ENCODE measurements at regions not wholly inside any gene's neighbourhood (a gene's known extent, or its start where the extent isn't known, plus 50 kb on each side); places are given as distances from the start of the nearest gene placed in this dataset.

DNA sequence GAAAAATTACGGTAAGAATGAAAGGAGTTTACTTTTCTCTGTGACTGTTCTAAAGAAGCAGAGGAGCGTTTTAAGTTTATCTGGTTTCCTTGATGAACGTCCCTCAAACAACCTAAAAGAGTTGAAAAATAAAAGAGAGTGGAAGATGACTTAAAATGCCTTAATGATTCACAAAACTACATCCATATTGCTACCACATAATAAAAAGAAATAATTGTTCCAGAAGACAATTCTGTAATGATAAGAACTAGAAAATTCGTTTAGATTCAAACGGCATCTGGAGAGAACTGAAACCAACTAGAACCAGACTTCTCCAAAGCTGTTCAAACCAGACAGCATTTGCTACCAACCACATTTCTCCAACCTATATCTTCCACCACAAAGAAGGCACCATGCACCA is 68.1 kb downstream of the TEKT4 start:
- DNase-seq (ENCODE audit: low read depth in 2 of 2): no peak

DNA sequence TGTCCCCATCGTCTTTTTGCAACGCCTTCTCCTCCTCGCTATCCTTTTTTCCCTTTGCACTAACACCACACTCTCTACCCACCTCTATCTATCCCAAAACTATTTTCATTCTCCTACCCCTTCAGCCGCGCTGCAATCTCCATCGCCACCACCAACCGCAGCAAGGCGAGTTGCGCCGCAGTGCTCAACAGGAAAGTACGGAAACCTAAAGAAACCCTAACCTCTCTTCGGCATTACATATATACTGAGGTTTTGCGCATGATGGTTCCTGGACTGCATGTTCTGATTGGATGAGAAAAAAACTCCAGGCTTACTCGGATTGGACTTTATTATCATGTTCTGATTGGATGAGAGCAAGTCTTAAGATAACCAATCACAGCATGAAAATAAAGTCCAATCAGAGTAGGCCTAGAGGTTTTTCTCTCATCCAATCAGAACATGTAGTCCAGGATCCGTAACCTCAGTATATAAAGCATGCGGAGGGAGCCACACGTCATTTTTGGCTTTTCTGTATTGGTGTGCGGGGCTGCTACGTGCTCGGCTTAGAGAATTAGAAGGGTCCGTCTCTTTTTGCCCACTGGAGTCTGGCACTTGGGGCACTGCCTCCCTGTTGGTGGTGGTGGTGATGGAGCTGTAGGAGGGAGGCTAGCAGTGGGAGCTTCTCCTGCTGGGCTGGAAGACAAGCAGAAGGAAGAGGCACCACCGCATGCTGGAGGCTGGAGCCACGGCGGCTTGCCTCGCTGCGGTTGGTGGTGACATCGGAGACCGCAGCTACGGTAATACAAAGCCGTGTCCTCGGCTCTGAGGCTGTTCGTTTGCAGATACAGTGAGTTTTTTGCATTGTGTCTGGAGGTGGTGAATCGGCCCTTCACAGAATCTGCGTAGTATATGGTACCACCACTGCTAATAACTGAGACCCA is 76.1 kb downstream of the TEKT4 start:
- no peak for DNase-seq (ENCODE audit: low read depth in 2 of 2)

DNA sequence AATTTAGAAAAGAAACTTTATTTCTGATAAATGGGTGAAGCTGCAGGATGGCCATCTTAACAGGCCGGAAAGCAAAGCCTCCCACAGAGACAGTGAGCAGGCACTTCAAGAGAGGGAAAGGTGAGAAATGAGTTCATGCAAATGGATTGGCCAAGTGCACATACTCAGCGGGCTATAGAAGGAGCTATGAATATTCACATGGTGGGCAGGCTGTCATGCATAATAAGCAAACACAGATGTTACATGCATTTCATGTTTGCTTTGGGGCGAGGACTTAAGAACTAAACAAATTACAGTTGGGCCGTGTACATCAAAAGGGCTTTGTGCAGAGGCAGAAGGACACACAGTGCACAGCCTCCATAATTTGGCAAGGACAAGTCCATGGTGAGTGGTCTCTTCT is 69.8 kb upstream of the MAL start:
- DNase-seq (ENCODE audit: low read depth in 2 of 2): no peak

DNA sequence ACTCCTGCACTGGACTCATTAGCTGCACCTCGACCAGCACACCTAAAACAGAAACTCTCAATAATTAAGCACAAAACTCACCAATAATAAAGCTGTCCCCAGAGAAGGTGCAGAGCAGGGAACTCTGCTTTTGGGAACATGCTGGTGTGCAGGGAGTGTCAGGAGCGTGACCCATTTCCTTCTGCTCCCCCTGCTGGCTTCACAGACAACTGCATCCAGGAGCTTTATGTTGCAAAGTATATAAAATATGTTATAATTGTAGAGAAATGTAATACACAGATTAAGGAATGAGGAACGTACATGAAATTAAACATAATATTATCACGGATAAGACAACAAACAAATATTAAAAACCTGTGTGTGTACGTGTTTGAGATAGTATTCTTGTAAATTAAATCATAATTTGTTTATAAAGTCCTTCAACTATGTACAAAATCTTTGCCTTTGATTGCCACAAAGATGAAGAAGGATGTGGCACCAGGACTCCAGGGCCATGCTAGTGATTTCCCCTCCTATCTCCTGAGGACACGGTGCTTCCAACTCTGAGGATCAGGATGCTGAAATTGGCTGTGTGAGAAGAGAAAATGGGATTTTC is 68.6 kb upstream of the MAL start:
- DNase-seq (ENCODE audit: low read depth in 2 of 2): peak in 1 of 2 experiments; percentile 1

DNA sequence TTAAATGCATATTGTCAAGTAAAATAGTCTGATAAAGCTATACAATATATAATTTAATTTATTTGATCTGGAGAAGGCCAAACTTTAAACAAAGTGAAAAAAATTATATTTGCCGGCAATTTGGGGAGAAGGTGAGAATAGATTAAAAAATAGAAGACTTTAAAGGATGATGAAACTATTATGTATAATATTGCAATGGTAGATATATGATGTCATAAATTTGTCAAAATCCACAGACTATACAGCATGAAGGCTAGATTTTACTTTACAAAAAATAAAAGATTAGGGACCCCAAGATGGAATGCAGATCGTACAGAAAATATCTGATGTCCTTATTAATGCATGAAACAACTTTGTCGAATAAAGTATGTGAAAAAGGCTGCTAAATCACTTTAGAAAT is 67.3 kb upstream of the MAL start:
- DNase-seq (ENCODE audit: low read depth in 2 of 2): no peak

DNA sequence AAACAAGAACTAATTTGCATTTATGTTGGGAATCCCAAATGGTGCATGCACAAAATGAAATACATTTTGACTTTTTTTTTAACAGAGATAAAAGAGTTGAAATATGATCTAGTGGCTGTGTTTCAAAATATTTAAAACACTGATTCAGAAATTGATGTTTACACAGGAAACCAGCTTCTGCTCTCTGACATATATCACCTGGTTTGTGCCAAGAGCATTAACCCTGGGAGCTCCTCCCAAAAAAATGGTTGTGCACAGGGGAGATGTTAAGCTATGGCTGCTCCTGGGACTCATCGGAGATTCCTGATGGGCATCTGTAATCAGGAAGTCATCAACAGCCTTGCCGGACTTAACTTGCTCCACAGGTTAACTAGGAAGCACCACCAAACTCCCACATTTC is 65.2 kb upstream of the MAL start:
- no peak for DNase-seq (ENCODE audit: low read depth in 2 of 2)

DNA sequence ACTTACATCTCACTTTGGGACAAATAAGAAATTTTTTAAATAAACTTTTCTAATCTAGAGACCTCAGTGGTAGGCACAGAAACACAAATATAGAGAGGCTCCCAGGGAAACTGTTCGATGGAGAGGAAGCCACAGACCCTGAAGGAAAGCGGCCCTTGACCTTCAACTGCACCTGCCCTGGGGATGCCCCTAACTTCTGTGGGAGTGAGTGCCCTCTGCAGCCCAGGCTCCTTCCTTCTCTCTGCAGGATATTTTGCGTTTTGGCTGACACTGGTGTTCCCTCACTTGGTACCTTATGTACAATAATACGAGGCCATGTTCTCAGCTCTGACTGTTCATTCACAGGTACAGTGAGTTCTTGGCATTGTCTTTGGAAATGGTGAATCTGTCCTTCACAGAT is 64.8 kb upstream of the MAL start:
- DNase-seq (ENCODE audit: low read depth in 2 of 2): no peak

DNA sequence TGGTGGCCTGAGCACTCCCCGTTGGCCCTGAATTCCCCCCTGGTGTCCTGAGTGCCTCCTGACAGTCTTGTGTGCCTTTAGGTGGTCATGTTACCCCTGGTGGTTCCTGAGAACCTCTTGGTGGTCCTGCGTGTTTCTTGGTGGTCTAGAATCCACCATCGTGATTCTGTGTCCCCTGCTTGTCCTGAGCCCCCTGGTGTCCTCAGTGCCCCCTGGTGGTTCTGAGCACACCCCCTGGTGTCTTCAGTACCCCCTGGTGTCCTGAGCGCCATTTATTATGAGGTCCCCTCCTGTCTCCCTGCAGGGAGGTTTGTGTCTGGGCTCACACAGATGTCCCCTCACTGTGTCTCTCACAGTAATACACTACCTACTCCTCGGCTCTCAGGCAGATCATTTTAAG is 61.3 kb upstream of the MAL start:
- DNase-seq (ENCODE audit: low read depth in 2 of 2): no peak

DNA sequence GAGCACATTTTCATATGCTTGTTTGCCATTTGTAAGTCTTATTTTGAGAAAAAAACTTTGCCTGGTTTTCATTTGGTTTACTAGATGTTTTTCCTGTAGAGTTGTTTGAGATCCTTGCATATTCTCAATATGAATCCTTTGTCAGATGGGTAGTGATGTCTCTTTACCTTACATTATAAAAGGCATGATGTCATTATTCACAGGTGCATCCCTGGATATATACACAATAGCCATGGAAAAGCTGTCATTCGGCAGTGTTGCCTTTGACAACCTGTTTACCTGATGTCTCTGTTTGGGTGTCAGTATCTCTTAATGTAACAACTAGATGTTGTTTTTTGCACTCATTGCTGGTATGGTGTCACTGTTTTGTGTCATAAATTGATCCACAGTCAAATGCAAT is 58.8 kb upstream of the MAL start:
- no peak for DNase-seq (ENCODE audit: low read depth in 2 of 2)

DNA sequence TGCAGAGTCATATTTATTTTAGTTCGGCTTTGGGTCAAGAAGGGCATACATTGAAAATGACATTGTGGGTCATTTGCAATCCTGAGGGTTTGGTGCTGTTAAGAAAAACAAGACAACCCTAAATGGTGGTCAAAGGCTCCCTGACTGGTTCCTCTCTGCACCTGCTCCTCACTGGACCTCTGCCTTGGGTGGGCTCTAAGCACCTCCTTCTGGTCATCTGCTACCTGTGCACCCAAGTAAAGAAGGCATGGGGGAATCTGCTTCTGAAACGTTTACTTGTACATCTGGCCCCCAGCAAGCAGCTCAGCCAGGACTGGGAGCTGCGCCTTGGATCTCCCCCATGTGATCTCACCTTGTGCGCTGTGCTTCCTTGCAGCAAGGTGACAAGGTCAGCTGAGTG is 55.2 kb upstream of the MAL start:
- no peak for DNase-seq (ENCODE audit: low read depth in 2 of 2)
